Effector memory CD4-positive, alpha-beta T cell (primary cell): ENCODE measurements at regions not wholly inside any gene's neighbourhood (a gene's known extent, or its start where the extent isn't known, plus 50 kb on each side); places are given as distances from the start of the nearest gene placed in this dataset.
"Not testable (repeated sequence)": the region's sequence is repeated elsewhere in the genome, so short reads cannot be mapped to it uniquely, and the experiment has no call there.

Source experiments
- DNase-seq, 3 donors: peaks; one replicate each; pipeline ENCODE4 v3.0.0-alpha.2; 2020
- H3K27ac ChIP-seq: 2 replicates; pipeline ENCODE4 v1.7.0; 2013; ENCODE audit warnings: mild to moderate bottlenecking, low read length, moderate library complexity; ENCODE audit not compliant: insufficient read depth, poor library complexity, severe bottlenecking
- H3K27me3 ChIP-seq: replicated peaks from 2 replicates; pipeline ENCODE4 v1.7.0; 2013; ENCODE audit warnings: mild to moderate bottlenecking, low read length; ENCODE audit not compliant: insufficient read depth, control insufficient read depth, poor library complexity, severe bottlenecking
- H3K36me3 ChIP-seq: 2 replicates; pipeline ENCODE4 v1.7.0; 2013; ENCODE audit warnings: mild to moderate bottlenecking, low read length, moderate library complexity; ENCODE audit not compliant: control insufficient read depth, insufficient read depth
- H3K4me1 ChIP-seq: 2 replicates; pipeline ENCODE4 v1.7.0; 2013; ENCODE audit warnings: low read length, mild to moderate bottlenecking; ENCODE audit not compliant: control insufficient read depth, insufficient read depth, poor library complexity, severe bottlenecking
- H3K4me3 ChIP-seq: 2 replicates; pipeline ENCODE4 v1.7.0; 2013; ENCODE audit warnings: low read length, low read depth, mild to moderate bottlenecking; ENCODE audit not compliant: insufficient read depth, poor library complexity, severe bottlenecking
- H3K9me3 ChIP-seq: 2 replicates; pipeline ENCODE4 v1.7.0; 2013; ENCODE audit warnings: mild to moderate bottlenecking, low read length, moderate library complexity; ENCODE audit not compliant: control insufficient read depth

GRCh38 chr2:13676269-13676668 is 956.2 kb upstream of the LRATD1 start:
- H3K36me3 ChIP-seq = no peaks in the 10 kb centered on the region
- no peaks in the 10 kb centered on the region for H3K4me1 ChIP-seq
- no peaks in the 10 kb centered on the region for H3K9me3 ChIP-seq
- no peaks in the 10 kb centered on the region for H3K27me3 ChIP-seq
- H3K4me3 ChIP-seq = no peak overlapping the region
- no peak overlapping the region for H3K27ac ChIP-seq
- DNase-seq = no peak

GRCh38 chr2:13681936-13682335 is 950.6 kb upstream of the LRATD1 start:
- H3K4me3 ChIP-seq = no peak overlapping the region
- H3K27ac ChIP-seq = no peak overlapping the region
- no peaks in the 10 kb centered on the region for H3K9me3 ChIP-seq
- no peaks in the 10 kb centered on the region for H3K36me3 ChIP-seq
- no peak for DNase-seq
- H3K4me1 ChIP-seq = no peaks in the 10 kb centered on the region
- no peaks in the 10 kb centered on the region for H3K27me3 ChIP-seq

- no peak for DNase-seq
- Histone ChIP-seq H3K36me3 (no peaks in the 10 kb centered on the region), H3K27me3 (no peaks in the 10 kb centered on the region), H3K9me3 (no peaks in the 10 kb centered on the region), H3K4me3 (no peak overlapping the region), H3K27ac (no peak overlapping the region), H3K4me1 (no peaks in the 10 kb centered on the region)
Observed at GRCh38 chr2:13682540-13683272, 949.8 kb upstream of the LRATD1 start.

- no peak overlapping the region for H3K4me3 ChIP-seq
- H3K9me3 ChIP-seq = no peaks in the 10 kb centered on the region
- no peak for DNase-seq
- H3K27me3 ChIP-seq = no peaks in the 10 kb centered on the region
- H3K27ac ChIP-seq = no peak overlapping the region
- no peaks in the 10 kb centered on the region for H3K36me3 ChIP-seq
- H3K4me1 ChIP-seq = no peaks in the 10 kb centered on the region
Observed at GRCh38 chr2:13686262-13686661, 946.3 kb upstream of the LRATD1 start.

- Histone ChIP-seq H3K9me3 (no peaks in the 10 kb centered on the region), H3K36me3 (no peaks in the 10 kb centered on the region), H3K27ac (no peak overlapping the region), H3K27me3 (no peaks in the 10 kb centered on the region), H3K4me1 (no peaks in the 10 kb centered on the region), H3K4me3 (no peak overlapping the region)
- no peak for DNase-seq
Observed at GRCh38 chr2:13694673-13695072, 937.8 kb upstream of the LRATD1 start.

- Histone ChIP-seq H3K36me3 (no peaks in the 10 kb centered on the region), H3K4me3 (no peak overlapping the region), H3K27ac (no peak overlapping the region), H3K9me3 (no peaks in the 10 kb centered on the region), H3K4me1 (no peaks in the 10 kb centered on the region), H3K27me3 (no peaks in the 10 kb centered on the region)
- DNase-seq = no peak
Observed at GRCh38 chr2:13696601-13697000, 935.9 kb upstream of the LRATD1 start.

- H3K27ac ChIP-seq = no peak overlapping the region
- H3K36me3 ChIP-seq = no peaks in the 10 kb centered on the region
- no peaks in the 10 kb centered on the region for H3K4me1 ChIP-seq
- H3K4me3 ChIP-seq = no peak overlapping the region
- H3K27me3 ChIP-seq = no peaks in the 10 kb centered on the region
- no peak for DNase-seq
- H3K9me3 ChIP-seq = no peaks in the 10 kb centered on the region
Observed at GRCh38 chr2:13698847-13699246, 933.7 kb upstream of the LRATD1 start.

GRCh38 chr2:13699939-13700338 is 932.6 kb upstream of the LRATD1 start:
- not testable (repeated sequence) for H3K9me3 ChIP-seq, H3K27me3 ChIP-seq, DNase-seq, H3K4me3 ChIP-seq, H3K4me1 ChIP-seq, H3K27ac ChIP-seq, H3K36me3 ChIP-seq

GRCh38 chr2:13711154-13711553 is 921.4 kb upstream of the LRATD1 start:
- H3K27me3 ChIP-seq = no peaks in the 10 kb centered on the region
- H3K27ac ChIP-seq = no peak overlapping the region
- no peak overlapping the region for H3K4me3 ChIP-seq
- no peak for DNase-seq
- no peaks in the 10 kb centered on the region for H3K4me1 ChIP-seq
- no peaks in the 10 kb centered on the region for H3K36me3 ChIP-seq
- no peaks in the 10 kb centered on the region for H3K9me3 ChIP-seq

- no peaks in the 10 kb centered on the region for H3K4me1 ChIP-seq
- H3K27me3 ChIP-seq = no peaks in the 10 kb centered on the region
- no peaks in the 10 kb centered on the region for H3K36me3 ChIP-seq
- no peak overlapping the region for H3K27ac ChIP-seq
- DNase-seq = no peak
- no peak overlapping the region for H3K4me3 ChIP-seq
- no peaks in the 10 kb centered on the region for H3K9me3 ChIP-seq
Observed at GRCh38 chr2:13714466-13714865, 918.1 kb upstream of the LRATD1 start.
